ENCODE measurements at regions not wholly inside any gene's neighbourhood (a gene's known extent, or its start where the extent isn't known, plus 50 kb on each side); places are given as distances from the start of the nearest gene placed in this dataset.

GRCh38 chr14:89675590-89675989, 258.6 kb upstream of the FOXN3 start:
- TF ChIP-seq POLR2A (IDR thresholded peaks at IDR 0.05), result no peak
- TF ChIP-seq, protein P1, sequence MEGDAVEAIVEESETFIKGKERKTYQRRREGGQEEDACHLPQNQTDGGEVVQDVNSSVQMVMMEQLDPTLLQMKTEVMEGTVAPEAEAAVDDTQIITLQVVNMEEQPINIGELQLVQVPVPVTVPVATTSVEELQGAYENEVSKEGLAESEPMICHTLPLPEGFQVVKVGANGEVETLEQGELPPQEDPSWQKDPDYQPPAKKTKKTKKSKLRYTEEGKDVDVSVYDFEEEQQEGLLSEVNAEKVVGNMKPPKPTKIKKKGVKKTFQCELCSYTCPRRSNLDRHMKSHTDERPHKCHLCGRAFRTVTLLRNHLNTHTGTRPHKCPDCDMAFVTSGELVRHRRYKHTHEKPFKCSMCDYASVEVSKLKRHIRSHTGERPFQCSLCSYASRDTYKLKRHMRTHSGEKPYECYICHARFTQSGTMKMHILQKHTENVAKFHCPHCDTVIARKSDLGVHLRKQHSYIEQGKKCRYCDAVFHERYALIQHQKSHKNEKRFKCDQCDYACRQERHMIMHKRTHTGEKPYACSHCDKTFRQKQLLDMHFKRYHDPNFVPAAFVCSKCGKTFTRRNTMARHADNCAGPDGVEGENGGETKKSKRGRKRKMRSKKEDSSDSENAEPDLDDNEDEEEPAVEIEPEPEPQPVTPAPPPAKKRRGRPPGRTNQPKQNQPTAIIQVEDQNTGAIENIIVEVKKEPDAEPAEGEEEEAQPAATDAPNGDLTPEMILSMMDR (IDR thresholded peaks at IDR 0.05), result no peak
